ENCODE measurements at regions not wholly inside any gene's neighbourhood (a gene's known extent, or its start where the extent isn't known, plus 50 kb on each side); places are given as distances from the start of the nearest gene placed in this dataset.

GRCh38 chr22:44605486-44605885 lies 96.5 kb upstream of the PRR5 start:
- peaks cover 0 to 3% (median 0%) of the 10 kb centered on the region in 4 donors for H3K27me3 ChIP-seq (ENCODE audit: control insufficient read depth in 4 of 4, insufficient read depth in 4 of 4, low read length in 3 of 4)
- no peak overlapping the region for H3K27ac ChIP-seq (ENCODE audit: low read depth in 1 of 2, low read length in 2 of 2)
- no peak for DNase-seq (ENCODE audit: low spot score)
- no peaks in the 10 kb centered on the region for H3K9me3 ChIP-seq (ENCODE audit: control insufficient read depth in 4 of 4, low read length in 3 of 4)
- H3K4me3 ChIP-seq (ENCODE audit: low read depth in 1 of 3, low read length in 3 of 3) = no peak overlapping the region
- H3K36me3 ChIP-seq (ENCODE audit: control insufficient read depth in 4 of 4, insufficient read depth in 3 of 4, low read depth in 1 of 4, low read length in 3 of 4) = no peaks in the 10 kb centered on the region
- 69% methylated on average over 9 of the region's 9 CpGs for WGBS
- H3K9ac ChIP-seq (ENCODE audit: low read depth in 1 of 2, low read length in 2 of 2) = no peak overlapping the region
- TF ChIP-seq RXRA (IDR thresholded peaks at IDR 0.05) = no peak
- no peaks in the 10 kb centered on the region for H3K4me1 ChIP-seq (ENCODE audit: control insufficient read depth in 4 of 4, insufficient read depth in 4 of 4, low read length in 3 of 4)

- no peaks in the 10 kb centered on the region for H3K36me3 ChIP-seq (ENCODE audit: control insufficient read depth in 4 of 4, insufficient read depth in 3 of 4, low read depth in 1 of 4, low read length in 3 of 4)
- no peaks in the 10 kb centered on the region for H3K9me3 ChIP-seq (ENCODE audit: control insufficient read depth in 4 of 4, low read length in 3 of 4)
- no peak overlapping the region for H3K27ac ChIP-seq (ENCODE audit: low read depth in 1 of 2, low read length in 2 of 2)
- 68% methylated on average over 6 of the region's 6 CpGs for WGBS
- DNase-seq (ENCODE audit: low spot score) = no peak
- H3K9ac ChIP-seq (ENCODE audit: low read depth in 1 of 2, low read length in 2 of 2) = no peak overlapping the region
- H3K4me1 ChIP-seq (ENCODE audit: control insufficient read depth in 4 of 4, insufficient read depth in 4 of 4, low read length in 3 of 4) = no peaks in the 10 kb centered on the region
- no peak overlapping the region for H3K4me3 ChIP-seq (ENCODE audit: low read depth in 1 of 3, low read length in 3 of 3)
- peaks cover 0 to 3% (median 0%) of the 10 kb centered on the region in 4 donors for H3K27me3 ChIP-seq (ENCODE audit: control insufficient read depth in 4 of 4, insufficient read depth in 4 of 4, low read length in 3 of 4)
- TF ChIP-seq ZBTB33 (IDR thresholded peaks at IDR 0.05) (no peak), CTCF (IDR thresholded peaks at IDR 0.05; ENCODE audit: low read depth, low read length, missing input control) (no peak), YY1 (IDR thresholded peaks at IDR 0.05) (no peak), EGR1 (IDR thresholded peaks at IDR 0.05; ENCODE audit: low read depth in 2 of 2) (no peak), GABPA (IDR thresholded peaks at IDR 0.05 in 1 of 2, conservative IDR thresholded peaks at IDR 0.05 in 1 of 2) (no peak), ATF3 (IDR thresholded peaks at IDR 0.05) (no peak), HNF4G (IDR thresholded peaks at IDR 0.05) (no peak), HNF4A (conservative IDR thresholded peaks at IDR 0.05) (no peak), JUND (IDR thresholded peaks at IDR 0.05) (no peak), RAD21 (IDR thresholded peaks at IDR 0.05) (no peak), SP1 (IDR thresholded peaks at IDR 0.05) (no peak), RXRA (IDR thresholded peaks at IDR 0.05) (no peak), FOXA1 (IDR thresholded peaks at IDR 0.05) (no peak), REST (IDR thresholded peaks at IDR 0.05) (no peak), TAF1 (conservative IDR thresholded peaks at IDR 0.05) (no peak), MAX (IDR thresholded peaks at IDR 0.05) (no peak), NR2F2 (IDR thresholded peaks at IDR 0.05) (no peak), FOXA2 (IDR thresholded peaks at IDR 0.05) (no peak)
These were observed 97.0 kb upstream of the PRR5 start for GRCh38 chr22:44604991-44605390.

Measured in liver (tissue), 8 donors.